Uterus (tissue), 3 donors: ENCODE measurements at regions not wholly inside any gene's neighbourhood (a gene's known extent, or its start where the extent isn't known, plus 50 kb on each side); places are given as distances from the start of the nearest gene placed in this dataset.

Source experiments
- DNase-seq, 2 donors: peaks; one replicate each; pipeline ENCODE4 v3.0.0-alpha.2; 2019 to 2020
- H3K27ac ChIP-seq, 2 donors: fragments of 200-600 bp; sonication (generic); 1 replicate in 1 of 2; 2 replicates in 1 of 2; pipeline ENCODE4 v1.5.1; 2016 to 2018
- H3K27me3 ChIP-seq, 2 donors: fragments of 200-600 bp; sonication (generic); one replicate each; pipeline ENCODE4 v1.5.1; 2018 to 2019; ENCODE audit warnings: control low read depth in 1 of 2
- H3K36me3 ChIP-seq, 2 donors: fragments of 200-600 bp; sonication (generic); one replicate each; pipeline ENCODE4 v1.5.1; 2019; ENCODE audit warnings: control low read depth in 1 of 2
- H3K4me1 ChIP-seq, 2 donors: fragments of 200-600 bp; sonication (generic); one replicate each; pipeline ENCODE4 v1.5.1; 2018 to 2019; ENCODE audit warnings: control low read depth in 1 of 2
- H3K4me3 ChIP-seq, 2 donors: fragments of 200-600 bp; sonication (generic); 1 replicate in 1 of 2; 2 replicates in 1 of 2; pipeline ENCODE4 v1.5.1; 2018 to 2019; ENCODE audit warnings: mild to moderate bottlenecking in 1 of 2
- H3K9me3 ChIP-seq, 2 donors: fragments of 200-600 bp; sonication (generic); one replicate each; pipeline ENCODE4 v1.5.1; 2019; ENCODE audit warnings: control low read depth in 1 of 2
- POLR2A ChIP-seq, 2 donors: fragments of 450-650 bp; IDR thresholded peaks; one replicate each; pipeline ENCODE4 v1.6.1; 2016; ENCODE audit warnings: antibody characterized with exemption in 2 of 2, mild to moderate bottlenecking in 1 of 2, moderate library complexity in 1 of 2
- intact Hi-C: fragments of 100-400 bp; cut with DNase I; formaldehyde crosslinking; loops from one replicate; pipeline ENCODE4 v1.15.1; 2023; ENCODE audit warnings: low total_unique reads
- TF ChIP-seq, protein P1 (sequence below), 4 experiments: fragments of 200-600 bp in 2 of 4; fragments of 450-650 bp in 2 of 4; sonication (generic) in 2 of 4; IDR thresholded peaks; one replicate each; pipeline ENCODE4 v1.5.1; 2016 to 2019; ENCODE audit warnings: antibody characterized with exemption in 4 of 4, mild to moderate bottlenecking in 2 of 4, moderate library complexity in 1 of 4
- donor health status: DM: yes; HTN: yes; CAD: no.

DNA sequence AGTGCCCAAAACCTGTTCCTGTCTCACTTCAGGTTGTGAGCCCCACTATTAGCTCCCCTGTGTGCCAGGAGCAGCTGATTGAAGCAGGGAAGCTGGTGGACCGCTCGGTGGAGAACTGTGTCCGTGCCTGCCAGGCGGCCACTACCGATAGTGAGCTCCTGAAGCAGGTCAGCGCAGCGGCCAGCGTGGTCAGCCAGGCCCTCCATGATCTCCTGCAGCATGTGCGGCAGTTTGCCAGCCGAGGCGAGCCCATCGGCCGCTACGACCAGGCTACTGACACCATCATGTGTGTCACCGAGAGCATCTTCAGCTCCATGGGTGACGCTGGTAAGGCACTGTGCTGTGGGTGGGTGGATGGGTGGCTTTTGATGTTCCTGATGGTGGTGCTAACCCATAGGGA lies 334.1 kb upstream of the TPM1 start:
- no peak for DNase-seq
- Histone ChIP-seq H3K4me3 (no peak overlapping the region), H3K9me3 (no peaks in the 10 kb centered on the region), H3K36me3 (no peaks in the 10 kb centered on the region), H3K27ac (no peak overlapping the region), H3K4me1 (no peaks in the 10 kb centered on the region), H3K27me3 (no peaks in the 10 kb centered on the region)
- TF ChIP-seq POLR2A (IDR thresholded peaks at IDR 0.05) = no peak
- TF ChIP-seq, protein P1, sequence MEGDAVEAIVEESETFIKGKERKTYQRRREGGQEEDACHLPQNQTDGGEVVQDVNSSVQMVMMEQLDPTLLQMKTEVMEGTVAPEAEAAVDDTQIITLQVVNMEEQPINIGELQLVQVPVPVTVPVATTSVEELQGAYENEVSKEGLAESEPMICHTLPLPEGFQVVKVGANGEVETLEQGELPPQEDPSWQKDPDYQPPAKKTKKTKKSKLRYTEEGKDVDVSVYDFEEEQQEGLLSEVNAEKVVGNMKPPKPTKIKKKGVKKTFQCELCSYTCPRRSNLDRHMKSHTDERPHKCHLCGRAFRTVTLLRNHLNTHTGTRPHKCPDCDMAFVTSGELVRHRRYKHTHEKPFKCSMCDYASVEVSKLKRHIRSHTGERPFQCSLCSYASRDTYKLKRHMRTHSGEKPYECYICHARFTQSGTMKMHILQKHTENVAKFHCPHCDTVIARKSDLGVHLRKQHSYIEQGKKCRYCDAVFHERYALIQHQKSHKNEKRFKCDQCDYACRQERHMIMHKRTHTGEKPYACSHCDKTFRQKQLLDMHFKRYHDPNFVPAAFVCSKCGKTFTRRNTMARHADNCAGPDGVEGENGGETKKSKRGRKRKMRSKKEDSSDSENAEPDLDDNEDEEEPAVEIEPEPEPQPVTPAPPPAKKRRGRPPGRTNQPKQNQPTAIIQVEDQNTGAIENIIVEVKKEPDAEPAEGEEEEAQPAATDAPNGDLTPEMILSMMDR (IDR thresholded peaks at IDR 0.05) = no peak
- intact Hi-C loops = no loop called here

GRCh38 chr15:62709261-62709660 lies 333.3 kb upstream of the TPM1 start:
- DNase-seq = no peak
- Histone ChIP-seq H3K27me3 (no peaks in the 10 kb centered on the region), H3K36me3 (no peaks in the 10 kb centered on the region), H3K27ac (no peak overlapping the region), H3K9me3 (no peaks in the 10 kb centered on the region), H3K4me1 (no peaks in the 10 kb centered on the region), H3K4me3 (no peak overlapping the region)
- TF ChIP-seq POLR2A (IDR thresholded peaks at IDR 0.05) = no peak
- TF ChIP-seq, protein P1 (IDR thresholded peaks at IDR 0.05) = no peak
- intact Hi-C loops = no loop called here

GRCh38 chr15:62711691-62712454 lies 330.7 kb upstream of the TPM1 start:
- Histone ChIP-seq H3K27me3 (no peaks in the 10 kb centered on the region), H3K27ac (no peak overlapping the region), H3K4me3 (no peak overlapping the region), H3K4me1 (no peaks in the 10 kb centered on the region), H3K9me3 (no peaks in the 10 kb centered on the region), H3K36me3 (no peaks in the 10 kb centered on the region)
- TF ChIP-seq, protein P1 (IDR thresholded peaks at IDR 0.05) = no peak
- TF ChIP-seq POLR2A (IDR thresholded peaks at IDR 0.05) = no peak
- DNase-seq = no peak
- intact Hi-C loops = no loop called here

DNA sequence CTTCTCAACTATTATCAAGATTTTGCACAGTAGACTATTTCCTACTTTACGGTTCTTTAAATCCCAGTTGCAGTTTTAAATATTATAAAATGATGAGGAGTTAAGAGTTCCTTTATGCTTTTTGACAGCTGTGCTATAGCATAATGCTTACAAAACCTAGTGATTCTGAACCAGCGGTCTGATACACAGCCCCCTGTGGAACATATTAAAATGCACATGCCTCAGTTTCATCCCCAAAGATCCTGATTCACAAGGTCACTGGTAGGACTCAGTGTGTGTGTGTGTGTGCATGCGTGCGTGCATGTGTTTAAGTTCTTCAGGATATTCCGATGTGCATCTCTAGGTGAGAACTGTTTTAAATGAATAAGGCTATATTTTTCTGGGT lies 330.1 kb upstream of the TPM1 start:
- no peak overlapping the region for H3K27ac ChIP-seq
- DNase-seq = no peak
- intact Hi-C loops = no loop called here
- H3K36me3 ChIP-seq = no peaks in the 10 kb centered on the region
- H3K27me3 ChIP-seq = no peaks in the 10 kb centered on the region
- no peak overlapping the region for H3K4me3 ChIP-seq
- TF ChIP-seq POLR2A (IDR thresholded peaks at IDR 0.05) = no peak
- TF ChIP-seq, protein P1 (IDR thresholded peaks at IDR 0.05) = no peak
- H3K9me3 ChIP-seq = no peaks in the 10 kb centered on the region
- H3K4me1 ChIP-seq = no peaks in the 10 kb centered on the region

DNA sequence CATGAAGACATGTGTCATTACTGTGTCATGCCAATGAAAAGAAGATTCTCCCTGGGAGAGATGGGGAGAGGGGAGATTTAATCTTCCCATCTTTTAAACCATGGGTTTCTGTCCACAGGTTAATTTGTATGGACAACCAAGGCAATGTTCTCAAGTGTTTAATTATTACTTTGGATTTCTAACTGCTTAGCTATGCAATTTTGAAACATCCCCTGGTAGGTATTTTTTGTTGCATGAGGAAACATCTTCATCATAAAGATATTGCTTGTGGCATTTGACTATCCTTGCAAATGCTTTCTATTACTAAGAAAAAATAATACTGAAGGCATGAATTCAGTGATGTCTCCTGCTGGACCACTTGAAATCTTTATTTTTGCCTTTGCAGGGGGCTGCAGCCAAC lies 326.6 kb upstream of the TPM1 start:
- H3K4me3 ChIP-seq = no peak overlapping the region
- no peaks in the 10 kb centered on the region for H3K9me3 ChIP-seq
- TF ChIP-seq, protein P1 (IDR thresholded peaks at IDR 0.05) = no peak
- TF ChIP-seq POLR2A (IDR thresholded peaks at IDR 0.05) = no peak
- no peaks in the 10 kb centered on the region for H3K4me1 ChIP-seq
- H3K36me3 ChIP-seq = no peaks in the 10 kb centered on the region
- no peaks in the 10 kb centered on the region for H3K27me3 ChIP-seq
- no peak overlapping the region for H3K27ac ChIP-seq
- intact Hi-C loops = no loop called here
- DNase-seq = no peak
